GM18519 (cell line): ENCODE measurements at regions not wholly inside any gene's neighbourhood (a gene's known extent, or its start where the extent isn't known, plus 50 kb on each side); places are given as distances from the start of the nearest gene placed in this dataset.
"Not testable (repeated sequence)": the region's sequence is repeated elsewhere in the genome, so short reads cannot be mapped to it uniquely, and the experiment has no call there.

ENCODE experiments used
- ATAC-seq: cut with Tn5 transposase; IDR thresholded peaks from one replicate; pipeline ENCODE4 v1.9.1; 2021; ENCODE audit warnings: mild to moderate bottlenecking, moderate library complexity; ENCODE audit not compliant: unreplicated experiment, low FRiP score

GRCh38 chr16:50451951-50452508 is 83.2 kb upstream of the BRD7 start:
- ATAC-seq, result no peak

- no peak for ATAC-seq
Measured at GRCh38 chr16:50450957-50451356, 82.2 kb upstream of the BRD7 start.

GRCh38 chr16:50449800-50450199 is 81.0 kb upstream of the BRD7 start:
- ATAC-seq, result no peak

GRCh38 chr16:50448981-50449380 is 80.2 kb upstream of the BRD7 start:
- ATAC-seq, result no peak

- no peak for ATAC-seq
Measured at GRCh38 chr16:50448522-50448921, 79.7 kb upstream of the BRD7 start.

- ATAC-seq, result not testable (repeated sequence)
Measured at GRCh38 chr16:50447386-50447785, 78.6 kb upstream of the BRD7 start.

- no peak for ATAC-seq
Measured at GRCh38 chr16:50446861-50447260, 78.1 kb upstream of the BRD7 start.

- no peak for ATAC-seq
Measured at GRCh38 chr16:50445621-50446555, 77.1 kb upstream of the BRD7 start.

- ATAC-seq, result no peak
Measured at GRCh38 chr16:50444526-50444925, 75.7 kb upstream of the BRD7 start.

- ATAC-seq, result no peak
Measured at GRCh38 chr16:50442221-50442620, 73.4 kb upstream of the BRD7 start.

GRCh38 chr16:50441486-50442157 is 72.8 kb upstream of the BRD7 start:
- ATAC-seq, result no peak

GRCh38 chr16:50440991-50441390 is 72.2 kb upstream of the BRD7 start:
- ATAC-seq, result no peak

GRCh38 chr16:50440531-50440930 is 71.7 kb upstream of the BRD7 start:
- no peak for ATAC-seq

GRCh38 chr16:50437769-50438437 is 69.1 kb upstream of the BRD7 start:
- no peak for ATAC-seq

- no peak for ATAC-seq
Measured at GRCh38 chr16:50436271-50436670, 67.5 kb upstream of the BRD7 start.

- no peak for ATAC-seq
Measured at GRCh38 chr16:50434872-50435478, 66.2 kb upstream of the BRD7 start.

GRCh38 chr16:50430076-50430475 is 61.3 kb upstream of the BRD7 start:
- ATAC-seq, result no peak

- ATAC-seq, result no peak
Measured at GRCh38 chr16:50428742-50429141, 60.0 kb upstream of the BRD7 start.

GRCh38 chr16:50428116-50428515 is 59.3 kb upstream of the BRD7 start:
- no peak for ATAC-seq

- ATAC-seq, result no peak
Measured at GRCh38 chr16:50427107-50427506, 58.3 kb upstream of the BRD7 start.

- ATAC-seq, result no peak
Measured at GRCh38 chr16:50425648-50426047, 56.9 kb upstream of the BRD7 start.
